Activated T-cell treated with anti-CD3 and anti-CD28 coated beads, Interleukin-2, amount 50 U/mL, for 4 hours (primary cell): ENCODE measurements at regions not wholly inside any gene's neighbourhood (a gene's known extent, or its start where the extent isn't known, plus 50 kb on each side); places are given as distances from the start of the nearest gene placed in this dataset.

Source experiments
- ATAC-seq, 2 donors: fragments of 200-7000 bp; cut with Tn5 transposase; one replicate each; pipeline ENCODE4 v1.10.0; 2021
- DNase-seq: peaks from one replicate; pipeline ENCODE4 v3.0.0-alpha.2; 2020
- H3K27me3 Mint-ChIP-seq: one replicate; pipeline ENCODE4 v1.8.0; 2021; ENCODE audit warnings: low read depth, mixed read lengths
- H3K36me3 Mint-ChIP-seq: one replicate; pipeline ENCODE4 v1.8.0; 2022; ENCODE audit warnings: mixed read lengths; ENCODE audit not compliant: insufficient read depth
- H3K4me1 Mint-ChIP-seq: one replicate; pipeline ENCODE4 v1.8.0; 2021; ENCODE audit warnings: low read depth, mixed read lengths
- H3K4me3 Mint-ChIP-seq: one replicate; pipeline ENCODE4 v1.8.0; 2021; ENCODE audit warnings: mild to moderate bottlenecking, moderate library complexity, mixed read lengths
- H3K9me3 Mint-ChIP-seq: one replicate; pipeline ENCODE4 v1.8.0; 2021; ENCODE audit warnings: mixed read lengths

DNA sequence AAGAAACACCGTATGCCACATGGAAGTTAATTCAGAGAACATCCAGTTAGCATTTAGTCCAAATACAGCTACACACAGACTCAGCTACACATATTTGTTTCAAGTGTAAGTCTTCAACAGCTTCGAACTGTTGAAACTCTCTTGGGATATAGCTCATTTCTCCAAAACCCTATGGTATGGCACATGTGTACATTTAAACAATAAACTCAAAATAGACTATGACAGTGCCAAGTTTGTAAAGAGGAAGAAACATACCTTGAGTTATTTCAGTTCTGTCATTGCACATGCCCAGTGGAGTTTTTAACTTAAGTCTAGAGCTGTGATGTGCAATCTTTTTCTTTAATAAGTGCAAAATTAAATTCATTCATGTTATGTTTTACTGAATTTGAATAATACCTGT is 155.1 kb upstream of the RAI14 start:
- H3K4me3 Mint-ChIP-seq: no peak overlapping the region

DNA sequence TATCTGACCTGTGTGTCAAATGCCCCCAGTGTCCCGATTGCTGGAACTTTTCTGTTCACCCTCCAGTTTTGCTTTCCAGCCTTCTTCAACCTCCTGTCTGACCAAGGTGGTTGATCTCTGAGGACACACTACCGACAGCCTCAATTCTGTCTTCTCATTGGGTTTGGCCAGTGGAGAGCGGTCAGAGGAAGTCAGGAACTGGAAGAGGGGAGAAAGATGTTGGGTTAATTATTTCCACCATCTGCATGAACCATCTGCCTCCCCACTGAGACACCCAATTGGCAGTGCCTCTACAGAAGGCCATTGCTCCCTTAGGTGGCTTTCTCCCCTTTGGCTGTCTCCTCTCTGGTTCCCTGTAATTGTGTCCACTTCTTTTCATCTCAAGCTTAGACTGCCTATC is 154.3 kb upstream of the RAI14 start:
- Mint-ChIP-seq H3K36me3 (no peaks in the 10 kb centered on the region), H3K4me3 (no peak overlapping the region), H3K27me3 (peaks cover 20% of the 10 kb centered on the region), H3K9me3 (no peaks in the 10 kb centered on the region), H3K4me1 (peaks cover 11% of the 10 kb centered on the region)
- DNase-seq (no peak), ATAC-seq (no peak)

More for the DNA sequence above, 155.1 kb upstream of the RAI14 start:
- DNase-seq: no peak
- Mint-ChIP-seq H3K9me3 (no peaks in the 10 kb centered on the region), H3K36me3 (no peaks in the 10 kb centered on the region), H3K4me1 (peaks cover 11% of the 10 kb centered on the region), H3K27me3 (peaks cover 17% of the 10 kb centered on the region)
- no peak for ATAC-seq

DNA sequence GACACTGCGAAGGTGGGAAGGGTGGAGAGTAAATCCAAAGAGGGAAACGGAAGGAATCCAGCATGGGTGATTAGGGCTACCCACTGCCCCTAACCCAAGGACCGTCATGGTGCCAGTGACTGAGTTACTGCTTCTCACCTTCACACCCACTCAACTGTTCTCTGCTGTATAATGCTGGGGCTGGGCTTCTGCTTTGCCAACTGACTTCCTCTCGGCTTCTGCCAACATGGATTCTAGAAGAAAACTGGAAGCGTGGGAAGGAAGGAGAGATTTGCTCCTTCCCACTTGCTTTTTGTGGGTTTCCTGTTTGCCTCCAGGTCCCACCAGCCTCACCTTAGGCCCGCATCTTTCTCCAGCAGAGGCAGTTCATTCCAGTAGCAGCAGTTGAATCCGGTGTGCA is 153.5 kb upstream of the RAI14 start:
- no peak for ATAC-seq
- peaks cover 11% of the 10 kb centered on the region for H3K4me1 Mint-ChIP-seq
- H3K9me3 Mint-ChIP-seq: no peaks in the 10 kb centered on the region
- H3K27me3 Mint-ChIP-seq: peaks cover 20% of the 10 kb centered on the region
- H3K36me3 Mint-ChIP-seq: no peaks in the 10 kb centered on the region
- no peak for DNase-seq
- no peak overlapping the region for H3K4me3 Mint-ChIP-seq

DNA sequence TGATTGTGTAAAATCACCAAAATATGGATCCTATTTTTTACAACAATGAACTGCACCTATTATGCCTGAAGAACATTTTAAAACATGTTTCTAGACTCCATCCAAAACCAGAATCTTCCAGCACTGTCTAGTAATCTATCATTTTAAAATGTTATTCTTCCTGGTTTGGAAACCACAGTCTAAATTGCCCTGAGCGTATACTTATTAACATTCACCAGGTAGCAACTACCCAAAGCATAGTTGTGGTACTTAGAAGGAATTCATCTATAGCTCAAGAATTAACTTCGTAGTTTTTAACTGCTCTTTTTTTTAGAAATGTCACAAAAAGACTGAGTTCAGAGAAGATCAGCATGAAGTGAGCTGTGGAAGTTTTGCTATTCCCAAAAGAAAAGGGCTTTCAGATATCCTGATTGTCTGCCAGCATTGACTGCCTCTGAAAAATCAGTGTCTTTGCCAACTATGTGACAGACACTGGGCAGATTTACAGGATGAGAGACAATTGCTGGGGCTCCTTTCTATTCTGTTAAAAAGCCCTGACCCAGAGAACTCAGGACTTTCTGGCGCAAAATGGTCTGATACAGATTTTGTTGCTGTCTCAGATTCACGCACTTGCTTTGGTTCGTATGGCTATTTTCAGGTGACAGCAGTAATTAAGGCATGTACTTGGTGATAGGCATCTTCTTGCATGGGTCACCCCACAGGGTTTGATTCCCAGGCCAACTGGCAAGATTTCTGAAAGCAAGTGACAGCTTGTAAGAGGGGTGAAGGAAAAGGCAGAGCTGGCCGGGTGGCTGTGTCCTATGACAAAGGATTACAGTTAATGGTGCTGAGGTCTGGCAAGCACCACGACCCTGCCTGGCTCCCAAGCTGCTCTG is 152.5 kb upstream of the RAI14 start:
- ATAC-seq (no peak), DNase-seq (no peak)
- Mint-ChIP-seq H3K36me3 (no peaks in the 10 kb centered on the region), H3K27me3 (peaks cover 25% of the 10 kb centered on the region), H3K4me3 (no peak overlapping the region), H3K9me3 (no peaks in the 10 kb centered on the region), H3K4me1 (peaks cover 9% of the 10 kb centered on the region)

DNA sequence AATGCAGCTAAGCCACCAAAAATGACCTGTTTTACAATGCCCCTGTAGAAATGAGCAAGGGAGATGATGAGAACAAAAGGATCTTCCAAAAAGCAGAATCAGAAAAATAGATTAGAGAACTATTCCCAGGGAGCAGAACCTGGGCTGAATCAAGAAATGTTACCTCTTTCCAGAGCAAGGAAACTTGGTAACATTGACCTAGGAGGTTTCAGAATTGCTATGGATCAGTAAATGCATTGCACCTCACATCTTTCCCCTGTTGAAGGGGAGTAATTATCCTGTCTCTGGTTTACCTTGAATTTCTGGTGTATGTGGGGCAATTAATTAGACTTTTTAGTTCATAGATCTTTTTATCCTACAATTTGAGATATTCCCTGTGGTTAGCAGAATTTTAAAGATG is 151.2 kb upstream of the RAI14 start:
- Mint-ChIP-seq H3K4me3 (no peak overlapping the region), H3K4me1 (no peaks in the 10 kb centered on the region), H3K9me3 (no peaks in the 10 kb centered on the region), H3K36me3 (no peaks in the 10 kb centered on the region), H3K27me3 (peaks cover 25% of the 10 kb centered on the region)
- no peak for DNase-seq
- ATAC-seq: no peak

DNA sequence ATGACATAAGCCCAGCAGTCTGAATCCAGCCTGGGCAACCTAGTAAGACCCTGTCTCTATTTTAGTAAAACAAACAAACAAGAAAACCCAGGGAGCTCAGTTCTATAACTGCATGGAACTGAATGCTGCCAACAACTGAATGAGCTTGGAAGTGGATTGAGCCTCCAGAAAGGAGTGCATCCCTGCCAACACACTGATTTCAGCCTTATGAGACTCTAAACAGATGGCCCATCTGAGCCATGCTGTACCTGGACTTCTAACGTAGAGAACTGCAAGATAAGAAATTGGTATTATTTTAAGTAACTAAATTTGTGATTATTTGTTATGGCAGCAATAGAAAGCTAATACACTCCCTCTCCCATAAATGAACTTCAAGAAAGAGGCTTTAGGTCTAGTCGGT is 150.4 kb upstream of the RAI14 start:
- no peaks in the 10 kb centered on the region for H3K4me1 Mint-ChIP-seq
- no peak for DNase-seq

DNA sequence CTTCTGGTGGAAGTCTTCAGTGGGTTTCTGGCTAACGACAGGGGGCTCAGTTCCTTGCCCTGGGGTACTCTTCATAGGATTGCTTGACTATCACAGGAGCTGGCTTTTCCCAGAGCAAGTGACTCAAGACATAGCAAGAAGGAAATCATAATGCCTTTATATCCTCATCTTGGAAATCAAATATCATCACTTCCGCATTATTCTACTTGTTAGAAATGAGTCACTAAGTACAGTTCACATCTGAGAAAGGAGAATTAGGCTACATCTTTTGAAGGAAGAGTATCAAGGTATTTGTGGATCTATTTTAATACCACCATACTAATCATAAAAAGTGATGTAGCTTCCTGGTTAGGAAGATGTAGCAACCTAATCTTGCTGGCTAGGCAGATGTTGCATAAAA is 148.2 kb upstream of the RAI14 start:
- no peaks in the 10 kb centered on the region for H3K36me3 Mint-ChIP-seq
- no peaks in the 10 kb centered on the region for H3K9me3 Mint-ChIP-seq
- no peak for DNase-seq
- H3K4me1 Mint-ChIP-seq: no peaks in the 10 kb centered on the region
- ATAC-seq: no peak
- H3K4me3 Mint-ChIP-seq: no peak overlapping the region
- H3K27me3 Mint-ChIP-seq: peaks cover 23% of the 10 kb centered on the region

More for the DNA sequence above, 150.4 kb upstream of the RAI14 start:
- Mint-ChIP-seq H3K9me3 (no peaks in the 10 kb centered on the region), H3K36me3 (no peaks in the 10 kb centered on the region), H3K27me3 (peaks cover 25% of the 10 kb centered on the region), H3K4me3 (no peak overlapping the region)
- no peak for ATAC-seq

DNA sequence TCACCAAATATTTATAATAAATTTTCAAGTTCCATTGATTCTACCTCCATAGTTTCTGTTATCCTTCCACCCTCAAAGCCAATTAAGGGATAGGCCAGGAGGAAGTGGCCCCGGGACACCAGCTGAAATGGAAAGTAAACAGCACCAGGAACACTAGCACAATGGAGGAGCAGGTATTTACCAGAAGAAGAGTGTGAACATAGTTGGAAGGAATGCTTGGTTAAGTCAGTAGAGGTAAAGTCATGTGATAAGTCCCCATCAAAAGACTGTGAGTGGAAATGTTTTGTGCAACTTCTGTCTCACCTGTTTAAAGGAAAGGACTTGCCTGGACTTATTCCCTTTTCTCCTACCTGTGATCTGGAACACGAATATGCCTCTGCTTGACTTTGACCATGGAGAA is 146.7 kb upstream of the RAI14 start:
- H3K27me3 Mint-ChIP-seq: peaks cover 12% of the 10 kb centered on the region
- DNase-seq: no peak
- H3K36me3 Mint-ChIP-seq: no peaks in the 10 kb centered on the region
- no peak for ATAC-seq
- no peaks in the 10 kb centered on the region for H3K9me3 Mint-ChIP-seq
- no peak overlapping the region for H3K4me3 Mint-ChIP-seq
- H3K4me1 Mint-ChIP-seq: no peaks in the 10 kb centered on the region

DNA sequence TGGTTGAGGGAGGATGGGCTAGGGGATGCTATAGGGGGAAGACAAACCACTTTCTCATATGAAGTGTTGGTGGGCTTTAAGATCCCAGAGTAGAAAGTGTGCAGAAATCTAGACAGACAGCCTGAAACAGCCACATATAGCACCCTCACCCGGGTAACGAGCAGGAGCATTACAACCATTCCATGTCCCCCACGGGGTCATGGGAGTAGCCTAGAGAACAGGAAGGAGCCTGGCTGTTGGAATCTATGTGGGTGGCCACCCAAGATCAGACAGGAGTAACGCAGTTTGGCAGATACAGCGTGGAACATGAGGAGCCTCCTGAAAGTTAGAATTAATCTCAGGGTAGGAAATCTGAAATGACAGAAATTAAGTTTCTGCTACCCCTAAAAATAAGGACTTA is 146.1 kb upstream of the RAI14 start:
- ATAC-seq: no peak
- Mint-ChIP-seq H3K36me3 (no peaks in the 10 kb centered on the region), H3K4me1 (no peaks in the 10 kb centered on the region), H3K27me3 (peaks cover 12% of the 10 kb centered on the region), H3K4me3 (no peak overlapping the region), H3K9me3 (no peaks in the 10 kb centered on the region)
- no peak for DNase-seq

DNA sequence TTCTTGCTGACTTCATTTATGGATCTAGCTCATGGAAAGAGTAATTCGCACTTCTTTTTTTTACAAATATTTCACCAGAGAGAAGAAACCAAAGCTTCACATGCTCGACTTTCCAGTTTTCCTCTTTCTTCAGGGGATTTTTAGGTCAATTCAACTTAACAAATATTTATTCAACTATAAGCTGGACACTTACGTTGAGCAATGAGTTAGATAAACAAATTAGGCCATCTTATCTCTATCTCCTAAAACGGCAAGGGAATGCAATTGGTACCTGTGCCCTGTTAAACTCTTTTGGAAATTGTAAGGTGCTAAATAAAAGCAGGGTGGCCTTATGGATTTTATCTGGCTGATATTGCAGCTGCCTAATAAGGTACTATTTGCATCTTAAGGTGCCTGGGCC is 145.1 kb upstream of the RAI14 start:
- no peaks in the 10 kb centered on the region for H3K9me3 Mint-ChIP-seq
- DNase-seq (no peak), ATAC-seq (no peak)
- no peaks in the 10 kb centered on the region for H3K36me3 Mint-ChIP-seq
- H3K4me3 Mint-ChIP-seq: no peak overlapping the region
- H3K4me1 Mint-ChIP-seq: no peaks in the 10 kb centered on the region
- H3K27me3 Mint-ChIP-seq: peaks cover 12% of the 10 kb centered on the region

DNA sequence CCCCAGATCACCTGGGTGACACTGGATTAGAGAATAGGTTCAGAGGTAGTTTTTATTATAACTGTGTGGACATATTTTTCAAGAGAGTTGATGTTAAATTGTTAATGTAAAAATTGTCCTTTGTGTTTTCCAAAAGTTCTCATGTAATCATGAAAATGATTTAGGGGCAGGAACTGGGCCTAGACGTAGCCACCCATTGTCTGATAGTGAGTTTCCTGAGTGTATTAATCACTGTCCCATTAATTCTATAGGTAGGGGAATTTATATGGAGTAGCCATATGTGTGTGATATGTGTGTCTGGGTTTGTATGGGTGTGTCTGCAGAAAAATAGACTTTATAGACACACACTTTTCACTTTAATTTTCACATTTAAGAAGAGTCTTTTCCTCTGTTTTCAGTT is 144.6 kb upstream of the RAI14 start:
- H3K4me3 Mint-ChIP-seq: no peak overlapping the region
- no peaks in the 10 kb centered on the region for H3K36me3 Mint-ChIP-seq
- H3K4me1 Mint-ChIP-seq: no peaks in the 10 kb centered on the region
- DNase-seq (no peak), ATAC-seq (no peak)
- H3K27me3 Mint-ChIP-seq: peaks cover 13% of the 10 kb centered on the region
- H3K9me3 Mint-ChIP-seq: no peaks in the 10 kb centered on the region

DNA sequence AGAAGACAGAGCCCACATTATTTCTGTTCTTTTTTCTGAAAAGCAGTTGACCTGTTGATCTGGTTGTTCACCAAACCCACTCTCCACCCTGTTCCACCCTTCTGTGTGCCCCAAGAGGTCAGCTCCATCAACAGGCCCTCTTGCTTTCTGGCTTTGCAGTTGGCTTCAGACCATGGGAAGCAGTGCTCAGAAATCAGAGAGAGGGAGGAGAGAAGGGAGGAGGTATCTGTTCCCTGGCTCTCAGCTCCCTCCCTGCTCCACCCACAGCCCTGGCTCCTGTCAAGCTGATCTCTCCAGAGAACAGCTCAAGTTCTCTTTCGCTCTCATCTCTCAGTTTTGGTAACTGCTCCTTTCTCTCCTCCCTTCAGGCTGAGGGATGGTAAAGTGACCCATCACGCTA is 144.2 kb upstream of the RAI14 start:
- H3K9me3 Mint-ChIP-seq: no peaks in the 10 kb centered on the region
- no peak for DNase-seq
- no peaks in the 10 kb centered on the region for H3K4me1 Mint-ChIP-seq
- no peak overlapping the region for H3K4me3 Mint-ChIP-seq
- H3K27me3 Mint-ChIP-seq: peaks cover 14% of the 10 kb centered on the region
- ATAC-seq: no peak
- H3K36me3 Mint-ChIP-seq: no peaks in the 10 kb centered on the region

DNA sequence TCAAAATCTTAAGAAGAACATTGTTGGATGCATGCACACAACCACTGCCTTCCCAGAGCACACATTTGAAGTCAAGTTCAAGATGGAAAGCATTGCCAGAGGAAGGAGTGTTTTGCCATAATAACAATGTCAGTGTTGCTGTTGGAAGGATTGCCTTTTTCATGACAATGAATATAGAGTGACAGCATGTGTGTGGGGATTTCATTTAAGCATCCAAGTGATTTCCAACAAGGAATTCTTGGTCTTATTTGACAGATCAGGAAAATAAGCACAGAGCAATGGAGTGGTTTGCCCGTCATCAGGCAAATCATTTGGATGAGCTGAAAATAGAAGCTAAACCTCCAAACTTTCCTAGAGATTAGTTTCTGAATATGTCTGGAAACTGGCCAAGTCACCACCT is 140.0 kb upstream of the RAI14 start:
- H3K27me3 Mint-ChIP-seq: peaks cover 11% of the 10 kb centered on the region
- H3K9me3 Mint-ChIP-seq: no peaks in the 10 kb centered on the region
- H3K4me1 Mint-ChIP-seq: no peaks in the 10 kb centered on the region
- no peaks in the 10 kb centered on the region for H3K36me3 Mint-ChIP-seq
- H3K4me3 Mint-ChIP-seq: no peak overlapping the region
- DNase-seq (no peak), ATAC-seq (no peak)

DNA sequence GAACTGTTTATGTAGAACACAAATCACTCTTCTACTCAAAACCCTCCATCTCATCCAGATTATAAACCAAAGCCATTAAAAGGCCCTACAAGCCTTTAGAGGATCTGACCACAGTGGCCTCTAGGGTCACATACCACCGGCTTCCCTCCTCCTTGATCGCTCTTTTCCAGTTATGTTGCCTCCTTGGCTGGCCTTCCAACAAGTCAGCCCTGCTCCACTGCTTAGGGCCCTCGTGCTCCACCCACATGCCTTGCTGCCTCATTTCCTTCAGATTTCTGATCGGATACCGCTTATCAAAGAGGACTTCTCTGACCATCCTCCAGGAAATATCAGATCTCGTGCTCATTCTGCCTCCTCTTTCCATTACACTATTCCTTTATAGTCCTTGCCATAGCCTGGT is 139.4 kb upstream of the RAI14 start:
- ATAC-seq: no peak
- Mint-ChIP-seq H3K4me1 (no peaks in the 10 kb centered on the region), H3K27me3 (peaks cover 11% of the 10 kb centered on the region), H3K36me3 (no peaks in the 10 kb centered on the region), H3K9me3 (no peaks in the 10 kb centered on the region), H3K4me3 (no peak overlapping the region)
- no peak for DNase-seq

DNA sequence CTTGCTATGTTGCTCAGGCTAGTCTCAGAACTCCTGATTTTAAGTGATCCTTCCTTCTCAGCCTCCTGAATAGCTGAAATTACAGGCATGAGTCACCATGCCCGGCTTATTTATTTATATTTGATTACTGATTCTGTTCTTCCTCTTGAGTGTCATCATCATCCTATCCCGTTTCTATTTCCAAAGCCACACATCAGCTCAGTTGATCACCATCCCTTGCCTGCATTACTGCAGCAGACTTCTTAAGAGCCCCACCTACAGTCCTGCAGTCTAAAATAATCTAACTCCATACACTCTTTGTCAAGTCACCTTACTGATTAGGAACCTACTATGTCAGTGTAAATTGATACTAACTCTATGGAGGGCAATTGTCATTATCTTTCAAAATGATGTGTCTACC is 138.9 kb upstream of the RAI14 start:
- Mint-ChIP-seq H3K4me3 (no peak overlapping the region), H3K36me3 (no peaks in the 10 kb centered on the region), H3K4me1 (no peaks in the 10 kb centered on the region), H3K9me3 (no peaks in the 10 kb centered on the region), H3K27me3 (peaks cover 9% of the 10 kb centered on the region)
- ATAC-seq (no peak), DNase-seq (no peak)
